ENCODE measurements at regions not wholly inside any gene's neighbourhood (a gene's known extent, or its start where the extent isn't known, plus 50 kb on each side); places are given as distances from the start of the nearest gene placed in this dataset.

GRCh38 chrX:111020283-111020682, 75.7 kb upstream of the PAK3 start:
- H3K27ac ChIP-seq (ENCODE audit: poor library complexity, severe bottlenecking) = no peak overlapping the region
- TF ChIP-seq CTCF (IDR thresholded peaks at IDR 0.05; ENCODE audit: poor library complexity, severe bottlenecking) = no peak

GRCh38 chrX:111013778-111014455, 82.1 kb upstream of the PAK3 start:
- Histone ChIP-seq H3K27me3 (ENCODE audit: insufficient read depth, poor library complexity, severe bottlenecking) (no peaks in the 10 kb centered on the region), H3K36me3 (ENCODE audit: low read depth) (no peaks in the 10 kb centered on the region), H3K27ac (ENCODE audit: poor library complexity, severe bottlenecking) (no peak overlapping the region), H3K4me3 (ENCODE audit: severe bottlenecking) (no peak overlapping the region), H3K4me1 (ENCODE audit: insufficient read depth, poor library complexity, severe bottlenecking) (no peaks in the 10 kb centered on the region), H3K9me3 (ENCODE audit: severe bottlenecking) (no peaks in the 10 kb centered on the region)
- no peak for DNase-seq (ENCODE audit: low spot score)
- no peak for TF ChIP-seq CTCF (IDR thresholded peaks at IDR 0.05; ENCODE audit: poor library complexity, severe bottlenecking)
- ATAC-seq (ENCODE audit: low read depth) = no peak

More at GRCh38 chrX:111020283-111020682, 75.7 kb upstream of the PAK3 start:
- no peak for ATAC-seq (ENCODE audit: low read depth)
- H3K9me3 ChIP-seq (ENCODE audit: severe bottlenecking) = no peaks in the 10 kb centered on the region
- no peaks in the 10 kb centered on the region for H3K27me3 ChIP-seq (ENCODE audit: insufficient read depth, poor library complexity, severe bottlenecking)
- H3K4me3 ChIP-seq (ENCODE audit: severe bottlenecking) = no peak overlapping the region
- no peaks in the 10 kb centered on the region for H3K36me3 ChIP-seq (ENCODE audit: low read depth)
- no peak for DNase-seq (ENCODE audit: low spot score)
- H3K4me1 ChIP-seq (ENCODE audit: insufficient read depth, poor library complexity, severe bottlenecking) = no peaks in the 10 kb centered on the region

DNA sequence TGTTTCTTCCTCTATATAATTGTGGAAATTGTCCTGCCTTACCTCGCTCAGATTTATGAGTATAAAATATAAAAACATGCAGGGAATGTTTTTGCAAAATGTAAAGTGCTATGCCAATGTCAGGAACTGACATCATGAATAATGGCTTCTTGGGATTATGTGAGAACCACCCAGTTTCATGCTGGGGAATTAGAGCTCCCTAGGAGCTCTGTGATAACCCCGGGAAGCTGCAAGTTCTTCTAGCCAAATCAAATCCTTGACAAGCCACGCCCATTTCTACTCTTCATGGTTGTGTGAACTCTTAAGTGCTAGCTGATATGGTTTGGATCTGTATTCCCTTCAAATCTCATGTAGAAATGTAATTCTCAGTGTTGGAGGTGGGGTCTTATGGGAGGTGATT, 85.9 kb upstream of the PAK3 start:
- Histone ChIP-seq H3K36me3 (ENCODE audit: low read depth) (no peaks in the 10 kb centered on the region), H3K9me3 (ENCODE audit: severe bottlenecking) (no peaks in the 10 kb centered on the region), H3K27me3 (ENCODE audit: insufficient read depth, poor library complexity, severe bottlenecking) (no peaks in the 10 kb centered on the region), H3K27ac (ENCODE audit: poor library complexity, severe bottlenecking) (no peak overlapping the region), H3K4me3 (ENCODE audit: severe bottlenecking) (no peak overlapping the region), H3K4me1 (ENCODE audit: insufficient read depth, poor library complexity, severe bottlenecking) (no peaks in the 10 kb centered on the region)
- TF ChIP-seq CTCF (IDR thresholded peaks at IDR 0.05; ENCODE audit: poor library complexity, severe bottlenecking) = no peak
- no peak for DNase-seq (ENCODE audit: low spot score)
- ATAC-seq (ENCODE audit: low read depth) = no peak

GRCh38 chrX:111009256-111009655, 86.7 kb upstream of the PAK3 start:
- DNase-seq (ENCODE audit: low spot score) (no peak), ATAC-seq (ENCODE audit: low read depth) (no peak)
- Histone ChIP-seq H3K4me3 (ENCODE audit: severe bottlenecking) (no peak overlapping the region), H3K9me3 (ENCODE audit: severe bottlenecking) (no peaks in the 10 kb centered on the region), H3K27ac (ENCODE audit: poor library complexity, severe bottlenecking) (no peak overlapping the region), H3K27me3 (ENCODE audit: insufficient read depth, poor library complexity, severe bottlenecking) (no peaks in the 10 kb centered on the region), H3K36me3 (ENCODE audit: low read depth) (no peaks in the 10 kb centered on the region), H3K4me1 (ENCODE audit: insufficient read depth, poor library complexity, severe bottlenecking) (no peaks in the 10 kb centered on the region)
- TF ChIP-seq CTCF (IDR thresholded peaks at IDR 0.05; ENCODE audit: poor library complexity, severe bottlenecking) = no peak

DNA sequence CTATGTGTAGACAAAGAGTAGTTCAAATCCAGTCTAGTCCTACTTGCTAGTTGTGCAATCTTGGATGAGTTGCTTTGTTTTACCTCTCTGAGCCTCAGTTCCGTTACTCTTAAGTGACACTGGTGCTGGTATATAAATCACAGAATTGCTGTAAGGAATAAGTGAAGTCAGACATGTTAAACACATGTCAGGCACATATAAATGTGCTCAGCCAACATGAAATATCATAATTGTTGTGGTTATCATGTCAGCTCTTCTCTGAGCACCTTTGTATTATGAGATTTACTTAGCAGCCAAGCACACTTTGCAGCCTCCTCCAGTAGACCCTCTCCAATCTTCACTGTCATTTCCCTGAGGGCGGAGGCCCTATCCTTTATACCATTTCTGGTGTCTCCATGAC, 87.9 kb upstream of the PAK3 start:
- no peaks in the 10 kb centered on the region for H3K36me3 ChIP-seq (ENCODE audit: low read depth)
- no peak overlapping the region for H3K27ac ChIP-seq (ENCODE audit: poor library complexity, severe bottlenecking)
- H3K4me3 ChIP-seq (ENCODE audit: severe bottlenecking) = no peak overlapping the region
- H3K4me1 ChIP-seq (ENCODE audit: insufficient read depth, poor library complexity, severe bottlenecking) = no peaks in the 10 kb centered on the region
- DNase-seq (ENCODE audit: low spot score) (no peak), ATAC-seq (ENCODE audit: low read depth) (no peak)
- no peaks in the 10 kb centered on the region for H3K27me3 ChIP-seq (ENCODE audit: insufficient read depth, poor library complexity, severe bottlenecking)
- TF ChIP-seq CTCF (IDR thresholded peaks at IDR 0.05; ENCODE audit: poor library complexity, severe bottlenecking) = no peak
- H3K9me3 ChIP-seq (ENCODE audit: severe bottlenecking) = no peaks in the 10 kb centered on the region

Measured in RWPE2 (cell line).